ENCODE measurements at regions not wholly inside any gene's neighbourhood (a gene's known extent, or its start where the extent isn't known, plus 50 kb on each side); places are given as distances from the start of the nearest gene placed in this dataset.
A peak's percentile ranks its signal among the peaks of the same experiment; 100 is the strongest.

DNA sequence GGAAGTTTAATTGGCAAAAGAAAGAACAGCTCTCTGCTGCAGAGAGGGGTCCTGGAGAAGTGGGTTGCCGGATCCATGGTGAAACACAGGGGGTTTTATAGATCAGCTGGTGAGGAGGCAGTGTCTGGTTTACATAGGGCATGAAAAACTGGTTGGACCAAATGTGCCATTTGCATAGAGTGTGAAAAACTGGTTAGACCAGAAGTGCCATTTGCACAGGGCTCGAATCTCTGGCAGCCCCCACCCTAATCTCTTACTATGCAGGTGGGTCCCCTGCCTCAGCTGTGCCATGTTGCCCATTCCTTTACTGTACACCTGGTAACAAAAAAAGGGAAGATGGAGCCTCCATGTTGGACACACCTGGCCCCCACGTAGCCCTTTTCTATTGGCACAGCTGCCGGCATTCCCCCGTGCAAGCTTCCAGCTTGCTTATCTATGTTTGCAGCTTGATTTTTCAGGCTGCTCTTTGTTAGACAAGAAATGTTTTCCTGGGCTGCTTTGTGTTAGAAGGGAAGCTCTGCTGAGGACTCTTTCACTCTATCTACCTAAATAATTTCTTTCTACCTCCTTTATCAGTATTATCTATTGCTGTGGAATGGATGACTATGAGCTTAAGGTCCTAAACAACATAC is 61.1 kb upstream of the TMEM132D start:
- no peak overlapping the region for H3K4me3 ChIP-seq (ENCODE audit: low read length)
- H3K27me3 ChIP-seq (ENCODE audit: insufficient read depth, low read depth, low read length): no peaks in the 10 kb centered on the region
- no peaks in the 10 kb centered on the region for H3K9me3 ChIP-seq (ENCODE audit: low read length)
- no peak overlapping the region for H3K4me2 ChIP-seq (ENCODE audit: low read length)
- H2AFZ ChIP-seq (ENCODE audit: low read depth, low read length): no peak overlapping the region
- H3F3A ChIP-seq (ENCODE audit: insufficient read depth, low read length, poor library complexity, severe bottlenecking): no peaks in the 10 kb centered on the region
- TF ChIP-seq, protein P1, sequence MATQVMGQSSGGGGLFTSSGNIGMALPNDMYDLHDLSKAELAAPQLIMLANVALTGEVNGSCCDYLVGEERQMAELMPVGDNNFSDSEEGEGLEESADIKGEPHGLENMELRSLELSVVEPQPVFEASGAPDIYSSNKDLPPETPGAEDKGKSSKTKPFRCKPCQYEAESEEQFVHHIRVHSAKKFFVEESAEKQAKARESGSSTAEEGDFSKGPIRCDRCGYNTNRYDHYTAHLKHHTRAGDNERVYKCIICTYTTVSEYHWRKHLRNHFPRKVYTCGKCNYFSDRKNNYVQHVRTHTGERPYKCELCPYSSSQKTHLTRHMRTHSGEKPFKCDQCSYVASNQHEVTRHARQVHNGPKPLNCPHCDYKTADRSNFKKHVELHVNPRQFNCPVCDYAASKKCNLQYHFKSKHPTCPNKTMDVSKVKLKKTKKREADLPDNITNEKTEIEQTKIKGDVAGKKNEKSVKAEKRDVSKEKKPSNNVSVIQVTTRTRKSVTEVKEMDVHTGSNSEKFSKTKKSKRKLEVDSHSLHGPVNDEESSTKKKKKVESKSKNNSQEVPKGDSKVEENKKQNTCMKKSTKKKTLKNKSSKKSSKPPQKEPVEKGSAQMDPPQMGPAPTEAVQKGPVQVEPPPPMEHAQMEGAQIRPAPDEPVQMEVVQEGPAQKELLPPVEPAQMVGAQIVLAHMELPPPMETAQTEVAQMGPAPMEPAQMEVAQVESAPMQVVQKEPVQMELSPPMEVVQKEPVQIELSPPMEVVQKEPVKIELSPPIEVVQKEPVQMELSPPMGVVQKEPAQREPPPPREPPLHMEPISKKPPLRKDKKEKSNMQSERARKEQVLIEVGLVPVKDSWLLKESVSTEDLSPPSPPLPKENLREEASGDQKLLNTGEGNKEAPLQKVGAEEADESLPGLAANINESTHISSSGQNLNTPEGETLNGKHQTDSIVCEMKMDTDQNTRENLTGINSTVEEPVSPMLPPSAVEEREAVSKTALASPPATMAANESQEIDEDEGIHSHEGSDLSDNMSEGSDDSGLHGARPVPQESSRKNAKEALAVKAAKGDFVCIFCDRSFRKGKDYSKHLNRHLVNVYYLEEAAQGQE (IDR thresholded peaks at IDR 0.05; ENCODE audit: borderline replicate concordance): no peak
- TF ChIP-seq EZH2 (IDR thresholded peaks at IDR 0.05; ENCODE audit: borderline replicate concordance, insufficient read depth, low read length, poor library complexity, severe bottlenecking): no peak
- TF ChIP-seq MXI1 (conservative IDR thresholded peaks at IDR 0.05; ENCODE audit: poor library complexity, severe bottlenecking): no peak
- TF ChIP-seq POLR2AphosphoS5 (IDR thresholded peaks at IDR 0.05): no peak
- TF ChIP-seq, protein P2, sequence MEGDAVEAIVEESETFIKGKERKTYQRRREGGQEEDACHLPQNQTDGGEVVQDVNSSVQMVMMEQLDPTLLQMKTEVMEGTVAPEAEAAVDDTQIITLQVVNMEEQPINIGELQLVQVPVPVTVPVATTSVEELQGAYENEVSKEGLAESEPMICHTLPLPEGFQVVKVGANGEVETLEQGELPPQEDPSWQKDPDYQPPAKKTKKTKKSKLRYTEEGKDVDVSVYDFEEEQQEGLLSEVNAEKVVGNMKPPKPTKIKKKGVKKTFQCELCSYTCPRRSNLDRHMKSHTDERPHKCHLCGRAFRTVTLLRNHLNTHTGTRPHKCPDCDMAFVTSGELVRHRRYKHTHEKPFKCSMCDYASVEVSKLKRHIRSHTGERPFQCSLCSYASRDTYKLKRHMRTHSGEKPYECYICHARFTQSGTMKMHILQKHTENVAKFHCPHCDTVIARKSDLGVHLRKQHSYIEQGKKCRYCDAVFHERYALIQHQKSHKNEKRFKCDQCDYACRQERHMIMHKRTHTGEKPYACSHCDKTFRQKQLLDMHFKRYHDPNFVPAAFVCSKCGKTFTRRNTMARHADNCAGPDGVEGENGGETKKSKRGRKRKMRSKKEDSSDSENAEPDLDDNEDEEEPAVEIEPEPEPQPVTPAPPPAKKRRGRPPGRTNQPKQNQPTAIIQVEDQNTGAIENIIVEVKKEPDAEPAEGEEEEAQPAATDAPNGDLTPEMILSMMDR (IDR thresholded peaks at IDR 0.05; ENCODE audit: poor library complexity, severe bottlenecking): no peak
- no peak for TF ChIP-seq RAD21 (conservative IDR thresholded peaks at IDR 0.05)
- TF ChIP-seq EP300 (conservative IDR thresholded peaks at IDR 0.05; ENCODE audit: poor library complexity, severe bottlenecking): no peak
- TF ChIP-seq TAF1 (IDR thresholded peaks at IDR 0.05; ENCODE audit: low read depth): no peak
- TF ChIP-seq SMC3 (conservative IDR thresholded peaks at IDR 0.05; ENCODE audit: poor library complexity): no peak
- H3K9ac ChIP-seq (ENCODE audit: low read length): no peak overlapping the region
- H3K27ac ChIP-seq (ENCODE audit: low read length): no peak overlapping the region
- no peaks in the 10 kb centered on the region for H4K20me1 ChIP-seq (ENCODE audit: insufficient read depth)
- H3K9me2 ChIP-seq (ENCODE audit: insufficient read depth, low read length): no peaks in the 10 kb centered on the region
- no peaks in the 10 kb centered on the region for H3K36me3 ChIP-seq (ENCODE audit: insufficient read depth, low read length)
- no peaks in the 10 kb centered on the region for H3K79me2 ChIP-seq (replicated peaks; ENCODE audit: insufficient read depth, low read length)

DNA sequence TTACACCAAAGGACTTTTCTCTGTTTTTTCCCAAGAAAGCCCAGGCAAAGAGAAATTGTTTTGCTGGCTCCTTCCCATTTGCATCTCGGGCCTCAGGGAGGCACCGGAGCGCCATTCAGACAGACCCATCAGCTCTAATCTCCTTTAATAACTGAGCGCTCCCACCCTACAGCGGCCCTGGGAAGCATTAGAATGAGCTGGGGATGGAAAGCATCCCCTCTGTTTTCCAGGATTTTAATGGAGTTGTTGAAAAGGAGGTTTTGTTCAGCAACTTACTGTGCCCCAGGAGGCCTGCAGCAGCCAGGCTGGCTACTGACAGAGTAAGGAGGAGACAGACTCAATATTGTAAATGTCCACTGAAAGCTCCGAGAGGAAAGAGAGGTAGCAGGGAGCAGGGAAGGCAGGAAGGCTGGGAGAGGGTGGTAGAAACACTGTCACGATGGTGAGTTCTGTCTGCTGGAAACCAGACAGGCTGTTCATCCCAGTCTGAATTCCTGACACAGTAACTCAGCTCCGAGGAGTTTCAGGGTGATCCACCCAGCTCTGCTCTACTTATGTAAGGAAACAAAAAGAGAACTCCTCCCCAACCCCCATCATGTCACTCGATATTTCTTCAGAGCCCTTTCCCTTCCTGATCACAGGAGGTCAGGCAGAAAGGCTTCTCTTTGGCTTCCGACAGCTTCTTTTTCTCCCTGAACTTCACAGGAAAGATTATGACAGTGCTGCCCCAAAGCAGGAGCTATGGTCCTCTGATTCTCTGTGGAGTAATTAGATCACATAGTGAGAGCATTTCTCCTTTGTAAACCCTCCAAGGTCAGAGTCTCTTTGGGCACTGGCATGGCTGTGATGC is 62.5 kb upstream of the TMEM132D start:
- peak overlapping the region; percentile 30 for H3K4me3 ChIP-seq (ENCODE audit: low read length)
- H3K36me3 ChIP-seq (ENCODE audit: insufficient read depth, low read length): no peaks in the 10 kb centered on the region

More for the DNA sequence above, 62.5 kb upstream of the TMEM132D start:
- Histone ChIP-seq H3K4me2 (ENCODE audit: low read length) (no peak overlapping the region), H3K27ac (ENCODE audit: low read length) (no peak overlapping the region), H2AFZ (ENCODE audit: low read depth, low read length) (no peak overlapping the region), H3F3A (ENCODE audit: insufficient read depth, low read length, poor library complexity, severe bottlenecking) (no peaks in the 10 kb centered on the region), H3K79me2 (replicated peaks; ENCODE audit: insufficient read depth, low read length) (no peaks in the 10 kb centered on the region), H3K9ac (ENCODE audit: low read length) (no peak overlapping the region), H3K27me3 (ENCODE audit: insufficient read depth, low read depth, low read length) (no peaks in the 10 kb centered on the region), H3K9me3 (ENCODE audit: low read length) (no peaks in the 10 kb centered on the region), H3K9me2 (ENCODE audit: insufficient read depth, low read length) (no peaks in the 10 kb centered on the region), H4K20me1 (ENCODE audit: insufficient read depth) (no peaks in the 10 kb centered on the region)
- TF ChIP-seq RAD21 (conservative IDR thresholded peaks at IDR 0.05) (peak; percentile 29), TAF1 (IDR thresholded peaks at IDR 0.05; ENCODE audit: low read depth) (no peak), SMC3 (conservative IDR thresholded peaks at IDR 0.05; ENCODE audit: poor library complexity) (peak; percentile 24), MXI1 (conservative IDR thresholded peaks at IDR 0.05; ENCODE audit: poor library complexity, severe bottlenecking) (no peak)
- TF ChIP-seq, protein P2 (IDR thresholded peaks at IDR 0.05; ENCODE audit: poor library complexity, severe bottlenecking): peak; percentile 23

Measured in neural cell (in vitro differentiated cells).